Common myeloid progenitor, CD34-positive (primary cell): ENCODE measurements at regions not wholly inside any gene's neighbourhood (a gene's known extent, or its start where the extent isn't known, plus 50 kb on each side); places are given as distances from the start of the nearest gene placed in this dataset.
A peak's percentile ranks its signal among the peaks of the same experiment; 100 is the strongest.

Experiments used
- CTCF ChIA-PET: fragments of 350-600 bp; sonication (Branson Sonifier 250); formaldehyde crosslinking; loops from one replicate; lab custom pipeline; 2021; ENCODE audit warnings: antibody characterized with exemption; lab: Charles Lee
- POLR2A ChIA-PET: fragments of 350-600 bp; sonication (Branson Sonifier 250); formaldehyde crosslinking; loops from one replicate; lab custom pipeline; 2021; ENCODE audit warnings: antibody characterized with exemption; lab: Charles Lee
- DNase-seq, 3 donors: peaks; one replicate each; pipeline versions ENCODE4 v3.0.0 to v3.0.0-alpha.2; 2013
- H3K27ac ChIP-seq, 2 experiments: 1 replicate in 1 of 2; 2 replicates in 1 of 2; pipeline ENCODE4 v1.7.0; 2013; ENCODE audit warnings: inconsistent platforms in 2 of 2, low read length in 2 of 2, mild to moderate bottlenecking in 2 of 2, low read depth in 1 of 2, moderate library complexity in 1 of 2; ENCODE audit not compliant: severe bottlenecking in 2 of 2, insufficient read depth in 1 of 2, poor library complexity in 1 of 2
- H3K27me3 ChIP-seq, 5 experiments: replicated peaks in 2 of 5; 1 replicate in 3 of 5; 2 replicates in 2 of 5; pipeline versions ENCODE4 v1.6.1 to v1.7.0; 2013; ENCODE audit warnings: low read length in 4 of 5, mild to moderate bottlenecking in 2 of 5, moderate library complexity in 2 of 5, inconsistent platforms in 1 of 5; ENCODE audit not compliant: insufficient read depth in 5 of 5, control insufficient read depth in 4 of 5
- H3K36me3 ChIP-seq, 4 experiments: 1 replicate in 2 of 4; 2 replicates in 2 of 4; pipeline versions ENCODE4 v1.6.1 to v1.7.0; 2013; ENCODE audit warnings: low read length in 3 of 4, control low read depth in 1 of 4, mild to moderate bottlenecking in 1 of 4; ENCODE audit not compliant: control insufficient read depth in 4 of 4, insufficient read depth in 4 of 4
- H3K4me1 ChIP-seq, 4 experiments: 1 replicate in 3 of 4; 2 replicates in 1 of 4; pipeline versions ENCODE4 v1.6.1 to v1.7.1; 2013; ENCODE audit warnings: low read length in 3 of 4, mild to moderate bottlenecking in 3 of 4, control low read depth in 1 of 4, inconsistent platforms in 1 of 4, moderate library complexity in 1 of 4; ENCODE audit not compliant: control insufficient read depth in 4 of 4, insufficient read depth in 4 of 4; ENCODE audit errors: control extremely low read depth in 1 of 4
- H3K4me3 ChIP-seq, 7 experiments: 1 replicate in 4 of 7; 2 replicates in 3 of 7; pipeline versions ENCODE4 v1.5.1 to v1.7.0; 2013; ENCODE audit warnings: mild to moderate bottlenecking in 7 of 7, low read length in 6 of 7, moderate library complexity in 6 of 7, inconsistent platforms in 2 of 7, low read depth in 2 of 7, control low read depth in 1 of 7; ENCODE audit not compliant: insufficient read depth in 4 of 7, control insufficient read depth in 1 of 7; ENCODE audit errors: extremely low read depth in 1 of 7
- H3K9me3 ChIP-seq, 5 experiments: 1 replicate in 4 of 5; 2 replicates in 1 of 5; pipeline versions ENCODE4 v1.6.1 to v1.7.1; 2013; ENCODE audit warnings: low read length in 4 of 5, mild to moderate bottlenecking in 2 of 5, inconsistent platforms in 1 of 5, low read depth in 1 of 5, moderate library complexity in 1 of 5; ENCODE audit not compliant: control insufficient read depth in 4 of 5, insufficient read depth in 2 of 5; ENCODE audit errors: control extremely low read depth in 1 of 5
- WGBS: methylation state at CpG from one replicate; pipeline ENCODE4 v1.1.5; 2013; ENCODE audit not compliant: insufficient coverage; 5-methylcytosine and 5-hydroxymethylcytosine counted together

GRCh38 chr11:116603728-116604323, 169.0 kb downstream of the BUD13 start:
- no peaks in the 10 kb centered on the region for H3K27me3 ChIP-seq
- no peaks in the 10 kb centered on the region for H3K36me3 ChIP-seq
- 90% methylated on average over 14 of the region's 15 CpGs for WGBS
- no peak overlapping the region for H3K4me3 ChIP-seq
- H3K4me1 ChIP-seq: peaks cover 0 to 15% (median 11%) of the 10 kb centered on the region in 4 experiments
- ChIA-PET POLR2A (no interaction called here), CTCF (no interaction called here)
- DNase-seq: no peak
- no peak overlapping the region for H3K27ac ChIP-seq
- no peaks in the 10 kb centered on the region for H3K9me3 ChIP-seq

GRCh38 chr11:116602637-116602942, 170.2 kb downstream of the BUD13 start:
- ChIA-PET POLR2A (no interaction called here), CTCF (no interaction called here)
- DNase-seq: no peak
- H3K27me3 ChIP-seq: peaks cover 0 to 2% (median 0%) of the 10 kb centered on the region in 5 experiments
- no peaks in the 10 kb centered on the region for H3K9me3 ChIP-seq
- peaks cover 0 to 15% (median 11%) of the 10 kb centered on the region in 4 experiments for H3K4me1 ChIP-seq
- no peaks in the 10 kb centered on the region for H3K36me3 ChIP-seq
- no peak overlapping the region for H3K4me3 ChIP-seq
- no peak overlapping the region for H3K27ac ChIP-seq
- WGBS: 83% methylated on average over 2 of the region's 3 CpGs

GRCh38 chr11:116601814-116602636, 170.8 kb downstream of the BUD13 start:
- Histone ChIP-seq H3K27ac (no peak overlapping the region), H3K4me3 (peak overlapping the region in 1 of 7 experiments; percentile 0), H3K4me1 (peaks cover 0 to 15% (median 11%) of the 10 kb centered on the region in 4 experiments), H3K27me3 (peaks cover 0 to 2% (median 0%) of the 10 kb centered on the region in 5 experiments), H3K36me3 (no peaks in the 10 kb centered on the region), H3K9me3 (no peaks in the 10 kb centered on the region)
- 68% methylated on average over 4 of the region's 11 CpGs for WGBS
- peak; percentile 59 to 88 (median 86) for DNase-seq
- ChIA-PET CTCF (no interaction called here), POLR2A (no interaction called here)

DNA sequence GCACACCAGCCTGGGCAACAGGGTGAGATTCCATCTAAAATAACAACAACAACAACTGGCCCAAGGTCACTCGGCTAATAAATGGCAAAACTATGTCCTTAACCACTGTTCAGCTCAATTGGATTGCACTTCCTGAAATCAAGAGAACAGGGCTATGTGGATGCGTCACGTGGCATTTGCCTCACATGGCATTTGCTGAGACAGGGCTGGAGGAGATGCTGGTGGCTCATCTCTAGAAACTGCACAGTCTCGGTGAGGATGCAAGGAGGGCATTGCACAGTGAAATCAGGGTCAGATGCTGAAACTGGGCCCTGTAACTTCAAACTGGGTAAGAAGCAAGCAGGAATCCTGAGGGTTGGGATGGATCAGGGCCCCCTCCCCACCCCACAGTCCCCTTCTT, 171.9 kb downstream of the BUD13 start:
- Histone ChIP-seq H3K9me3 (no peaks in the 10 kb centered on the region), H3K4me1 (peaks cover 0 to 15% (median 11%) of the 10 kb centered on the region in 4 experiments), H3K36me3 (no peaks in the 10 kb centered on the region), H3K27me3 (peaks cover 0 to 2% (median 0%) of the 10 kb centered on the region in 5 experiments), H3K27ac (no peak overlapping the region), H3K4me3 (no peak overlapping the region)
- POLR2A ChIA-PET: no interaction called here
- peak in 1 of 3 donors; percentile 10 for DNase-seq
- WGBS: 85% methylated on average over 4 of the region's 4 CpGs
- CTCF ChIA-PET: no interaction called here

DNA sequence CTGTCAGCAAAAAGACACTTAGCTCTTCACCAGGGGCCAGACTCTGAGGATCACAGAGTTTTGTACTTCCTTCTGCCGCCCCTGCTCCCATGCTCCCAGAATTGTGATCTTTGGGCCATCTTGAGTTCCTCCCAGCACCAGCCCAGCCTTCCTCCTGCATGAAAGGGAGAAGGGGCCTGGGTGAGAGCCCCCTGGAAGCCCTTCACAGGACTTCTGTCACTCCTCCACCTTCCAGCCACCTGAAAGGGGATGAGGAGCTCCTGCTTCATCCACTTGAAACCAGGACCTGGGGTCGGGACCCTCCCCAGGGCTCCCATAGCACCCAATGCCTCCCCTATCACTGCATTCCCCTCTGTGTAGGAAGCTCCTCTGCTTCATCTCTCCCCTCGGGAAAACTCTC, 174.2 kb downstream of the BUD13 start:
- no peak overlapping the region for H3K27ac ChIP-seq
- H3K4me3 ChIP-seq: no peak overlapping the region
- DNase-seq: no peak
- peaks cover 0 to 15% (median 11%) of the 10 kb centered on the region in 4 experiments for H3K4me1 ChIP-seq
- 95% methylated on average over 2 of the region's 3 CpGs for WGBS
- POLR2A ChIA-PET: no interaction called here
- H3K9me3 ChIP-seq: no peaks in the 10 kb centered on the region
- no peaks in the 10 kb centered on the region for H3K36me3 ChIP-seq
- CTCF ChIA-PET: no interaction called here
- H3K27me3 ChIP-seq: peaks cover 0 to 2% (median 0%) of the 10 kb centered on the region in 5 experiments

GRCh38 chr11:116598036-116598435, 174.8 kb downstream of the BUD13 start:
- H3K36me3 ChIP-seq: no peaks in the 10 kb centered on the region
- POLR2A ChIA-PET: no interaction called here
- H3K9me3 ChIP-seq: no peaks in the 10 kb centered on the region
- no peak for DNase-seq
- H3K4me1 ChIP-seq: peaks cover 0 to 15% (median 11%) of the 10 kb centered on the region in 4 experiments
- no peak overlapping the region for H3K4me3 ChIP-seq
- CTCF ChIA-PET: no interaction called here
- 97% methylated on average over 6 of the region's 6 CpGs for WGBS
- H3K27ac ChIP-seq: no peak overlapping the region
- peaks cover 0 to 2% (median under 1%) of the 10 kb centered on the region in 5 experiments for H3K27me3 ChIP-seq
